OCI-LY3 (cell line): ENCODE measurements at regions not wholly inside any gene's neighbourhood (a gene's known extent, or its start where the extent isn't known, plus 50 kb on each side); places are given as distances from the start of the nearest gene placed in this dataset.

Source experiments
- CTCF ChIP-seq: fragments of 200-600, 300-600 bp; sonication (generic); IDR thresholded peaks from 2 replicates; pipeline ENCODE4 v1.5.1; 2014; ENCODE audit warnings: antibody characterized with exemption, low read length, low read depth
- EZH2phosphoT487 ChIP-seq: fragments of 200-600 bp; shearing (Covaris generic); IDR thresholded peaks from 2 replicates; pipeline ENCODE4 v1.6.1; 2018; ENCODE audit warnings: antibody characterized with exemption, mixed run types, low read depth

- no peak for TF ChIP-seq CTCF
- no peak for TF ChIP-seq EZH2phosphoT487
These were observed 165.5 kb downstream of the POSTN start for GRCh38 chr13:37433086-37433485.
